Stimulated activated memory B cell treated with anti-CD40 and anti-IgM and Interleukin-4, amounts not matched to agents 10 μg/mL and 1 μg/mL and 100 μg/mL, for 72 hours (primary cell): ENCODE measurements at regions not wholly inside any gene's neighbourhood (a gene's known extent, or its start where the extent isn't known, plus 50 kb on each side); places are given as distances from the start of the nearest gene placed in this dataset.

ENCODE experiments used
- ATAC-seq: fragments of 150-1000 bp; cut with Tn5 transposase; 2 replicates; pipeline ENCODE4 v1.10.0; 2021
- H3K27ac Mint-ChIP-seq: one replicate; pipeline ENCODE4 v1.8.0; 2022; ENCODE audit warnings: mild to moderate bottlenecking, mixed read lengths
- H3K27me3 Mint-ChIP-seq: one replicate; pipeline ENCODE4 v1.8.0; 2022; ENCODE audit warnings: mixed read lengths
- H3K36me3 Mint-ChIP-seq: one replicate; pipeline ENCODE4 v1.8.0; 2022; ENCODE audit warnings: mixed read lengths
- H3K4me1 Mint-ChIP-seq: one replicate; pipeline ENCODE4 v1.8.0; 2022; ENCODE audit warnings: mixed read lengths
- H3K4me3 Mint-ChIP-seq: one replicate; pipeline ENCODE4 v1.8.0; 2022; ENCODE audit warnings: mild to moderate bottlenecking, moderate library complexity, mixed read lengths
- H3K9me3 Mint-ChIP-seq: one replicate; pipeline ENCODE4 v1.8.0; 2022; ENCODE audit warnings: mixed read lengths

DNA sequence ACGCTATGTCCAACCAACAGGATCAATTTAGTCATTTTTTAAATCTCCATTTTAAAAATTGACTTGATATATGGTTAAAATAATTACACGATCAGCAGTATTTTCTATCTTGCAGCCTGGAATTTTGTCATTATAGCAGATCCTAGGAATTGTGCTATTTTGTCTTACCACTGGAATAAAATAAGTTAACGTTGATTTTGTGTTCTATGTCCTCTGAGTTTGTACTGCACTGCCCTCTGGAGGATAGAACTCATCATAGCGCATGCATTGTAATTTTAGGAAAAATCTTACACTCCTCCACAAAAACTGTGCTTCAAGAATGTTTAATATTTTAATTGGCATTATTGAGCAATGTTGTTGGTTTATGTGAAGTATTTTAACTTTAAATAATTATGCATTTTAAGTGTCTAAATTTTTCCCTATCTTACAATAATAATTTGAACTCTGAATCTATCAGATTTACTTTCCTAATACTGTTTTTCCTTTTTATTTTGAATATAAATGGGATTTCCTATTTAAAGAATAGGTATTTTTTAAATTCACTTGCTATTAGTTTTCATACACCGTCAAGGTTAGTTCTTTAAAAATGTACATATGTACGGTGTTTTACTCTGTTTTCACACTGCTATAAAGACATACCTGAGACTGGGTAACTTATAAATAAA lies 220.1 kb downstream of the PPP1R3A start:
- Mint-ChIP-seq H3K9me3 (no peaks in the 10 kb centered on the region), H3K4me1 (no peaks in the 10 kb centered on the region), H3K36me3 (no peaks in the 10 kb centered on the region), H3K27me3 (no peaks in the 10 kb centered on the region), H3K4me3 (no peak overlapping the region), H3K27ac (no peak overlapping the region)
- no peak for ATAC-seq

DNA sequence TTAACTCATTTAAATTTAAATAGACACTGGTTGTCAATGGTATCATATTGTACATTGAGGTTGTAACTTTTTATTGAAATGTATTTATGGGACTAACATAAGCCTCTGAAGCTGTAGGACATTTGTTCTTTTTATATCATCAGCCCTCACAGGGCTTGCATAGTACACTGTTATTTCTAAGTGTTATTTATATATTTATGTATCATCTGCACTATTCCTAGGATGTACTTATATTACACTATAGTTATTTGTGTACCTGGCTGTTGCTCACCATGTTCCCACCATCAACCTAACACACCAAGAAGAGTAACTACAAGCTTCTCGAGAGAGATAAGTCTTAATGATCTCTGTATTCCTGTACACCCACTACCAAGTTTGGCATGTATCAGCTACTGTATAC lies 224.7 kb downstream of the PPP1R3A start:
- no peaks in the 10 kb centered on the region for H3K4me1 Mint-ChIP-seq
- no peak overlapping the region for H3K4me3 Mint-ChIP-seq
- no peak for ATAC-seq
- H3K36me3 Mint-ChIP-seq, result no peaks in the 10 kb centered on the region
- no peaks in the 10 kb centered on the region for H3K9me3 Mint-ChIP-seq
- H3K27me3 Mint-ChIP-seq, result no peaks in the 10 kb centered on the region
- H3K27ac Mint-ChIP-seq, result no peak overlapping the region

DNA sequence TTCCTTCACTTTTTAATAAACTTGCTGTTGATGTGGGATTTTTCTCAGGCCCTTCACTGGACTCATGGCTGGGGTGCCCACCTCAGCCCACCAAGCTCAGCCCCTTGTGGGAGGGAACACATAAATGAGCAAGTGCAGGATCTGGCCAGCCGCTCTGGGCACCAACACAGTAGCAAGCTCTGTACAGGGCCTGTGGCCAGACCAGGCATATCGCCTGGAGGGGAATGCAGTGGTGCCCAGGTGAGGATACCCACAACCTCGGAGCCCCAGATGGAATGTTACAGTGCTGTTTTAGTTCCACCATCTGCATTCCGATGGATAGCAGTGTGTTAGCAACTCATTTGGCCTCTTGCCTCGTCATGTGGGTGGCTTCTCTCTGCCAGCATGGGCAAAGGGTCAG lies 234.6 kb downstream of the PPP1R3A start:
- Mint-ChIP-seq H3K4me1 (no peaks in the 10 kb centered on the region), H3K9me3 (peaks cover 3% of the 10 kb centered on the region), H3K27ac (no peak overlapping the region), H3K4me3 (no peak overlapping the region), H3K36me3 (no peaks in the 10 kb centered on the region), H3K27me3 (no peaks in the 10 kb centered on the region)
- ATAC-seq, result no peak

GRCh38 chr7:113677811-113678210 lies 241.0 kb downstream of the PPP1R3A start:
- Mint-ChIP-seq H3K27ac (no peak overlapping the region), H3K9me3 (peaks cover 3% of the 10 kb centered on the region)

GRCh38 chr7:113664867-113665266 lies 253.9 kb downstream of the PPP1R3A start:
- H3K4me3 Mint-ChIP-seq, result no peak overlapping the region
- H3K4me1 Mint-ChIP-seq, result no peaks in the 10 kb centered on the region

More at GRCh38 chr7:113677811-113678210, 241.0 kb downstream of the PPP1R3A start:
- no peak overlapping the region for H3K4me3 Mint-ChIP-seq
- no peak for ATAC-seq
- no peaks in the 10 kb centered on the region for H3K4me1 Mint-ChIP-seq
- no peaks in the 10 kb centered on the region for H3K36me3 Mint-ChIP-seq
- no peaks in the 10 kb centered on the region for H3K27me3 Mint-ChIP-seq

DNA sequence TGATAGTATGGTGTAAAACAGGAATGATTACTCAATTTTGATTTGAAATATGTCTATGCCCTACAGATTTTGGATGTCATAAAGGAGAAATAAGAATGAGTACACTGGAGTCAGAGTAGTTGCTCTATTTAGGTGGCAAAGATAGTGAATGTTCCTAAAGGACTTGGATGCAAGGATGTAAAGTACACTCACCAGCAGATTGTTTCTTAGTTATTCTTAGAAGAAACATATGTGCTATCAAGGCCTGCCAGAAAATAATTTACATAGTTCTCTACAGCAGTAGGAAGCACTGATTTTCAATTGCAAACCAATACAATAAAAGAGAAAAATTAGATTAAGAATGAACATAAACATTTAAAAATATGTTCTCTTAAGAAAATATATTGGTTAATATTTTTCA lies 259.4 kb downstream of the PPP1R3A start:
- no peak for ATAC-seq
- Mint-ChIP-seq H3K36me3 (no peaks in the 10 kb centered on the region), H3K4me3 (no peak overlapping the region), H3K27ac (no peak overlapping the region), H3K27me3 (no peaks in the 10 kb centered on the region), H3K4me1 (no peaks in the 10 kb centered on the region), H3K9me3 (no peaks in the 10 kb centered on the region)

More at GRCh38 chr7:113664867-113665266, 253.9 kb downstream of the PPP1R3A start:
- no peaks in the 10 kb centered on the region for H3K27me3 Mint-ChIP-seq
- H3K9me3 Mint-ChIP-seq, result peaks cover 2% of the 10 kb centered on the region
- no peak for ATAC-seq
- H3K27ac Mint-ChIP-seq, result no peak overlapping the region
- H3K36me3 Mint-ChIP-seq, result no peaks in the 10 kb centered on the region

DNA sequence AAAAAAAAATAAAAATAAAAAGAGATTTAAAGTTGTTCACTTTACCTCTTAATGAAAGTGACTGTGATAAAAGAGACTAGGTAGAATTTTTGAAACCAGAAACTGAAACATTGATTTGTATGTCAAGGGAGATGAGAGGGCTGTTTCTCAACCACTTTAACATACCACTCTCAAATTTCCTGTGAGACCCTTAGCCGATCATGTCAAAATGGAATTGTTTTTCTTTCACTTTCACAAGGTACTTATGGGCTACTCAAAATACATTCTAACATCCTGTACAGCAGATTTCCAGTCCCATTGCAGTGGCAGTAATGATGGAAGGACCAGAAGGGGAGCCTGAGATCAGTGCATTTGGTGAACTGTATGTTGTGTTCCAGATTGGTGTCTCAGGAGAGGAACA lies 261.2 kb downstream of the PPP1R3A start:
- no peaks in the 10 kb centered on the region for H3K27me3 Mint-ChIP-seq
- ATAC-seq, result no peak
- H3K4me1 Mint-ChIP-seq, result no peaks in the 10 kb centered on the region
- no peak overlapping the region for H3K27ac Mint-ChIP-seq
- H3K9me3 Mint-ChIP-seq, result no peaks in the 10 kb centered on the region
- no peaks in the 10 kb centered on the region for H3K36me3 Mint-ChIP-seq
- H3K4me3 Mint-ChIP-seq, result no peak overlapping the region

DNA sequence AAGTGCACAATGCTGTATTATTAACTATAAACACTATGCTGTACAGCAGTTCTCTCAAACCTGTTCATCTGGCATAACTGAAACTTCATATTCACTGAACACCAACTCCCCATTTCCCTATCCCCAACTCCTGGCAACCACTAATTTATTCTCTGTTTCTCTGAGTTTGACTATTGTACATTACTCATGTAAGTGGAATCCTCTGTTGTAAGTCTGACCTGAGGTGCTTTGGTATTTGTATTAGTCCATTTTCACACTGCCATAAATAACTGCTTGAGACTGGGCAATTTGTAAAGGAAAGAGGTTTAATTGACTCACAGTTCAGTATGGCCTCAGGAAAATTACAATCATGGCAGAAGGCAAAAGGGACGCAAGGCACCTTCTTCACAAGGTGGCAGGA lies 266.3 kb downstream of the PPP1R3A start:
- no peak overlapping the region for H3K27ac Mint-ChIP-seq
- H3K9me3 Mint-ChIP-seq, result no peaks in the 10 kb centered on the region
- no peaks in the 10 kb centered on the region for H3K27me3 Mint-ChIP-seq
- no peaks in the 10 kb centered on the region for H3K36me3 Mint-ChIP-seq
- no peaks in the 10 kb centered on the region for H3K4me1 Mint-ChIP-seq
- no peak overlapping the region for H3K4me3 Mint-ChIP-seq
- no peak for ATAC-seq

DNA sequence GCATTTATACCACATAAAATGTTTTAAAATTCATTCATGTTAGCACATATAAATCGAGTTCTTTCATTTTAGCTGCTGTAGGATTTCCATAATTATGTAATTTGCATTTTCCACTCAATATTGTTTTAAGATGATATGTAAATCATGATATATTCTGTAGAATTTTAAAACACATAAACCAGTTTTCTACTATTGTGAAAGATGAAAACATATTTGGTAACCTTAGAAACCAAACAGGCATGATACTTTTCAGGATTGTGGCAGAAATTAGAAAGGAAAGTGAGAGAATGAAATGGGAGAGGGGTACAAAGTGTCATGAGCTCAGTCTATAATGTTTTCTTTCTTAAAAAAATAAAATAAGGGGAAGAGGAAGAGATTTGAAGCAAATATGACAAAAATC lies 269.3 kb downstream of the PPP1R3A start:
- Mint-ChIP-seq H3K36me3 (no peaks in the 10 kb centered on the region), H3K4me3 (no peak overlapping the region), H3K27me3 (no peaks in the 10 kb centered on the region), H3K9me3 (no peaks in the 10 kb centered on the region), H3K4me1 (no peaks in the 10 kb centered on the region), H3K27ac (no peak overlapping the region)
- ATAC-seq, result no peak

- no peak overlapping the region for H3K27ac Mint-ChIP-seq
- no peaks in the 10 kb centered on the region for H3K36me3 Mint-ChIP-seq
- no peak for ATAC-seq
- no peaks in the 10 kb centered on the region for H3K4me1 Mint-ChIP-seq
- H3K9me3 Mint-ChIP-seq, result no peaks in the 10 kb centered on the region
- H3K4me3 Mint-ChIP-seq, result no peak overlapping the region
- H3K27me3 Mint-ChIP-seq, result no peaks in the 10 kb centered on the region
These were observed 279.6 kb downstream of the PPP1R3A start for GRCh38 chr7:113639221-113639620.

DNA sequence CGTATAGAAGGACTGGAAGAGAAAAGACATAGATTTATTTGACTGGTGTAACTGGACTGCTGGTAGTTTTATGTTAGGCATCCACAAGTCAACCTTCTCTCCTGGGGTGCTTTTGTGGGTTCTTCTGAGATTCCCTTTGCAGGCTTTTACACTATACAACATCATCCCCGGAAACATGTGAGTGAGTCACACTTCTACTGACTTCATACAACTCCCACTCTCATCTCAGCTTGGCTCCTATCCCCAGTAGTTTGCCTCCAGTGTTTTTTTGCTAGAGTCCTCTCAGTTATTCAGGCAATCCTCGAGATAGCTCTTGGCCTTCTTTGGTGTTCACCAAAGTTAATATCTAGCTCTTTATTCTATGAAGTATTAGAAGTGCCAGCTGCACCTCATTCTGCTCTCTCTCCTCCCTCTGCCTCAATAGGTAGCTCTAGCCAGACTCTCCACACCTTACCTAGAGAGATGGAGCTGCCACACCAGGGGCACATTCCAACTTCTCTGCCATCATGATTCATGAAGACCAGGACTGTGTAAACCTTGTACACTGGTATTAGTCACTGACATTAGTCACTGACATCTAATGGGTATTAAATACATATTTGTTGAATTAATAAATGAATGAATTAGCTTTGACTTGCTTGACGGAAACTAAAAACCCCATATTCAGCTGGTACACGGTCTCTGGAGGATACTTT lies 281.9 kb downstream of the PPP1R3A start:
- ATAC-seq, result peak; percentile 40
- Mint-ChIP-seq H3K9me3 (no peaks in the 10 kb centered on the region), H3K27ac (no peak overlapping the region), H3K4me1 (no peaks in the 10 kb centered on the region), H3K36me3 (no peaks in the 10 kb centered on the region), H3K4me3 (no peak overlapping the region), H3K27me3 (no peaks in the 10 kb centered on the region)

DNA sequence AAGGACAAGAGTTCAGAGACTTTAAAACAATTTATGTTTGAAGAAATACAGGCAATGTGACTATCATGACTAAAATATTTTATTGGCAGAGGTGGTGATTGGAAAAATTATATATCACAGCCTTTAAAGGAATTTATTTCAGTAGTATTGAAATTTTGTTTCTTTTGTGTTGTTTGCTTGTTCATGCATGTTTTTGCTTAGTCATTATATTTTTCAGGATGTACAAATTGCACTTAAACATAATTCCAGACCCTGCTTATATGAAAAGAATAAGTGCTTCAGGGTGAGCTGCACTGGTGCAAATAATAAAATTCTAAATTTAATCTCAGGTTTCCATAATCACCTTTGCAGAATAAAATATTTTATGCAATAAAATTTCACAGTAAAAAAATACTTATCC lies 283.3 kb downstream of the PPP1R3A start:
- H3K4me3 Mint-ChIP-seq, result no peak overlapping the region
- H3K9me3 Mint-ChIP-seq, result no peaks in the 10 kb centered on the region
- no peaks in the 10 kb centered on the region for H3K27me3 Mint-ChIP-seq
- H3K36me3 Mint-ChIP-seq, result no peaks in the 10 kb centered on the region
- no peaks in the 10 kb centered on the region for H3K4me1 Mint-ChIP-seq
- no peak for ATAC-seq
- no peak overlapping the region for H3K27ac Mint-ChIP-seq

DNA sequence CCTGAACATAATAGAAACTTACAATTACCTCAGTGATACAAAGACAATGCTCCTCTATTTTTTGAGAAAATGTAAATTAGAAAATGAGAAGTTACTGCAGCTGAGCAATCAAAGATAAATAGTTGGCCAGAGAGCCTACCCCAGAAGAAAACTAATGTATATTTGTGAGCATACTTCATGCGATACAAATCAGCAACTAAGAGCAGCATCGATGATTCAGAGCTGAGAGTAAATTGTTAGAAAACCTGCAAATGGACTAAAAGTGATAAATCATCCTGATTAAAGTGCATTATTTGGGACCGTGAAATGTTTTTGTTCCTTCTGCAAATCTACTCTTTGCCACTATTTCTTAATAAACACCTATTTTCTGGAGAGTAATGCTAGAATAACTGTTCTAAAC lies 285.7 kb downstream of the PPP1R3A start:
- Mint-ChIP-seq H3K4me1 (no peaks in the 10 kb centered on the region), H3K4me3 (no peak overlapping the region), H3K27me3 (no peaks in the 10 kb centered on the region), H3K36me3 (no peaks in the 10 kb centered on the region), H3K27ac (no peak overlapping the region), H3K9me3 (no peaks in the 10 kb centered on the region)
- ATAC-seq, result no peak

DNA sequence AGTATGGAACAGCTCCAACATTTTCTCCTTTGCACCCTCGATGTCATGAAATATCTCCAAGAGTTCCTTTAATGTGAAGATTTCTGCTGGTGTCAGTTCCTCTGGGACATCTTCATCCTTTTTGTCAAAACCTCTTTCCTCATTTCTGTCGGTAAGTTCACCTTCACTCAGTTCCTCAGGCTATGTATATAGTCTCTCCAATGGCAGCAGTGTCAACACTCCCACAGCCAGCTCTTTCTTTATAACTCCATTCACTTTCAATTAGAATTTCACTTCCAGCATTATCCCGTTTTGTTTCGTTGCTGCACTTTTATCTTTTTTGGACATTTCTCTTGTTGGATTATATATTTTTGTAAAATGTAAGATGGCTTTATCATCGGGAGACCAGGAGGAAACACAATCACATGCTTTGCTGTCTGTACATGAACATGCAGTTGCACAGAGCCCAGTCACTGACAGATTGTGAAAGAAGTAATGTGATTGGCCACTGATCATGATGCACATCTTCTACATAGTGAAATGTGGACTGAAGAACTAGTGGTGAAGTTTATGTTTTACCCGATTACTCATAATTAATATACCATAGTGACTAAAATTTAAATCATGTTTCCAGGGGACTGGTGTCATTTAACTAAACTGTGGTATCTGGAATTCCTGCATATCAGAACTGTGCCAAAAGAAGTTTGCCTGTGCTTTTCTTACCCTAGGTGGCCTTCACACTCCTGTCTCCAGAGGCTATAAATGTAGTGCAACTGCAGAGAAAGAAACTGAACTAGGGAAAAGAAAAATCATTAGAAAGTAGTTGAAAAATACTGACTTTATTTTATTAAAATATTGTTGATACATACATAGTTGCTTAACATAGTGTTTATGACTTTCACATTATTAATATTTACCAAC lies 289.6 kb downstream of the PPP1R3A start:
- Mint-ChIP-seq H3K27ac (no peak overlapping the region), H3K4me1 (no peaks in the 10 kb centered on the region), H3K9me3 (no peaks in the 10 kb centered on the region), H3K27me3 (no peaks in the 10 kb centered on the region), H3K36me3 (no peaks in the 10 kb centered on the region), H3K4me3 (no peak overlapping the region)
- ATAC-seq, result no peak

GRCh38 chr7:113625494-113626102 lies 293.2 kb downstream of the PPP1R3A start:
- Mint-ChIP-seq H3K9me3 (peaks cover 3% of the 10 kb centered on the region), H3K4me3 (no peak overlapping the region), H3K4me1 (no peaks in the 10 kb centered on the region), H3K27ac (no peak overlapping the region), H3K27me3 (no peaks in the 10 kb centered on the region), H3K36me3 (no peaks in the 10 kb centered on the region)
- no peak for ATAC-seq
